ENCODE measurements at regions not wholly inside any gene's neighbourhood (a gene's known extent, or its start where the extent isn't known, plus 50 kb on each side); places are given as distances from the start of the nearest gene placed in this dataset.

GRCh38 chr3:28634019-28634418 lies 285.4 kb upstream of the AZI2 start:
- H3K4me3 ChIP-seq (ENCODE audit: low read length) = no peak overlapping the region
- TF ChIP-seq, protein P1, sequence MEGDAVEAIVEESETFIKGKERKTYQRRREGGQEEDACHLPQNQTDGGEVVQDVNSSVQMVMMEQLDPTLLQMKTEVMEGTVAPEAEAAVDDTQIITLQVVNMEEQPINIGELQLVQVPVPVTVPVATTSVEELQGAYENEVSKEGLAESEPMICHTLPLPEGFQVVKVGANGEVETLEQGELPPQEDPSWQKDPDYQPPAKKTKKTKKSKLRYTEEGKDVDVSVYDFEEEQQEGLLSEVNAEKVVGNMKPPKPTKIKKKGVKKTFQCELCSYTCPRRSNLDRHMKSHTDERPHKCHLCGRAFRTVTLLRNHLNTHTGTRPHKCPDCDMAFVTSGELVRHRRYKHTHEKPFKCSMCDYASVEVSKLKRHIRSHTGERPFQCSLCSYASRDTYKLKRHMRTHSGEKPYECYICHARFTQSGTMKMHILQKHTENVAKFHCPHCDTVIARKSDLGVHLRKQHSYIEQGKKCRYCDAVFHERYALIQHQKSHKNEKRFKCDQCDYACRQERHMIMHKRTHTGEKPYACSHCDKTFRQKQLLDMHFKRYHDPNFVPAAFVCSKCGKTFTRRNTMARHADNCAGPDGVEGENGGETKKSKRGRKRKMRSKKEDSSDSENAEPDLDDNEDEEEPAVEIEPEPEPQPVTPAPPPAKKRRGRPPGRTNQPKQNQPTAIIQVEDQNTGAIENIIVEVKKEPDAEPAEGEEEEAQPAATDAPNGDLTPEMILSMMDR (IDR thresholded peaks at IDR 0.05; ENCODE audit: insufficient read depth, low read depth, low read length, missing control alignments) = no peak

DNA sequence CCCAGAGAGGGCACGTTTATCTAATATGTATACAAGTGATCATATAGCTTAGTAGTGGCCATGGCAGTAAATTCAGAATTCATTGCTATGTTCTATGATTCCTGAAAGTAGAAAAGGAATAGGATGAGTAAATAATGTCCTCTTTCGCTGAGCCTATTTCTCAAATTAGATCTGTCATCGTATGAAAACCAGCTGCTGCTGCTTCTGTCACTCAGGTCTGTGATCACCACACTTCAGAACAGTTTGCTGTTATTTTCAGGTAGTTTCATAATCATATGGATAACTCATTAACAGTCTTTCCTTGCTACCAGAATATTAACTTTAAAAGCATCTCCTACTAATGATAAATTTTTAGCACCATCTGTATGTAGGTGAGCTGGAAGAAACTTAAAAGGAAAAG lies 289.1 kb upstream of the AZI2 start:
- no peak for DNase-seq (ENCODE audit: low read depth)
- TF ChIP-seq, protein P1 (IDR thresholded peaks at IDR 0.05; ENCODE audit: insufficient read depth, low read depth, low read length, missing control alignments) = no peak
- no peak overlapping the region for H3K4me3 ChIP-seq (ENCODE audit: low read length)

More at GRCh38 chr3:28634019-28634418, 285.4 kb upstream of the AZI2 start:
- DNase-seq (ENCODE audit: low read depth) = no peak

DNA sequence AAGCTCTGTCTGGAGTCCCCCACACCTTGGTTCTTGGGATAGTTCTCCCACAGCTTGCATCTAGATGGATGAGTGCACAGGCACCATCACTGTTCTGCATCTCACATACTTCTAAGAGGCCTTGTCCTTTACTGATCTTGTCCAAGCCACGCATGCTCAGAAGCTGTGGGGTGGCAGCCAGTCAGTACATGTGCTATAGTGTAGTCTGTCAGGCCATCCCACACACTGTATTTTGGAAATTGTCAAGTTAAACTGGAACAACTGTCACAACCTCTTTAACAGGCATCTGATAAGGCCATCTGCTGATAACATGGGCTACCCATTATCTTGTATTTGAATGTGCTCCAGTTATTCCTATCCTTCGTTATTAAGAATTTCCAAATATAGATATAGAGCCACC lies 296.5 kb upstream of the AZI2 start:
- no peak overlapping the region for H3K4me3 ChIP-seq (ENCODE audit: low read length)
- TF ChIP-seq, protein P1 (IDR thresholded peaks at IDR 0.05; ENCODE audit: insufficient read depth, low read depth, low read length, missing control alignments) = no peak
- DNase-seq (ENCODE audit: low read depth) = no peak

DNA sequence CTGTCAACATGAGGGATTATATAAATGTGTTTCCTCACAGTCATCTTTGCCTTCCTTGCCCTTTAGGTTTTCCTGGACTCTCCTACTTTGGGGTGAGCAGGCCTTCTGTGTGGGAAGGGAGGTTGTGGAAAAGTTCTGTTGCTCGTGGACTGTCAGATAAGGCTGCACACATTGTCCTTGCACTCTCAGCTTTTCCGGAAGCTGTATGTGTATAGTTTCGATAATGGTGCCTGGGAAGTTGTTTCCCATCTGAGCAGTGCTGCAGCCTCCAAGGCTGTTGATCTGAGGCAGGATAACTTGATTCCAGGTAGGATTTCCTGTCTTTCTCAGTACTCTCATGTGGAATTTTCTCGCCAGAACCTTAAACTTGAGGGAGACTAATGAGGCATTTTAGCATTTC lies 297.8 kb upstream of the AZI2 start:
- DNase-seq (ENCODE audit: low read depth) = no peak
- H3K4me3 ChIP-seq (ENCODE audit: low read length) = no peak overlapping the region
- TF ChIP-seq, protein P1 (IDR thresholded peaks at IDR 0.05; ENCODE audit: insufficient read depth, low read depth, low read length, missing control alignments) = no peak

GRCh38 chr3:28649266-28649665 lies 300.6 kb upstream of the AZI2 start:
- DNase-seq (ENCODE audit: low read depth) = no peak
- TF ChIP-seq, protein P1 (IDR thresholded peaks at IDR 0.05; ENCODE audit: insufficient read depth, low read depth, low read length, missing control alignments) = no peak
- no peak overlapping the region for H3K4me3 ChIP-seq (ENCODE audit: low read length)

DNA sequence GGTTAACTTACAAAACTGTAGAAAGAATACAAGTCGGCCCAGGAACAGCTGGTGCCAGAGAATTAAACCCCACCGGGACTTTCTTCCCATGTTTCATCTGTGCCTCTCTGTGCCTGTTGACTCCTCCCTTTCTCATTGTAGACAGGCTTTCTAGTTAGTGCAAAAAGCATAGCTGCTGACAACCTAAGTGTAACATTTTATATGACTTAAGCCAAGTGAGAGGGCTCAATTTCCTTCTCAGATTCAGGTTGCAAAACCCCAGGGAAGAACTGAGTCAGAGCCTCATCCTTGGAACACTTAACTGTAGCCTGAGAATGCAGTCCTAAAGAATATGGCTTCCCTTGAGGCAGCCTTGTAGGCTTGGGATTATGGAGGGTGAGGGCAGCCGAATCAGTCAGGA lies 302.5 kb upstream of the AZI2 start:
- no peak overlapping the region for H3K4me3 ChIP-seq (ENCODE audit: low read length)
- TF ChIP-seq, protein P1 (IDR thresholded peaks at IDR 0.05; ENCODE audit: insufficient read depth, low read depth, low read length, missing control alignments) = no peak
- peak; percentile 24 for DNase-seq (ENCODE audit: low read depth)

DNA sequence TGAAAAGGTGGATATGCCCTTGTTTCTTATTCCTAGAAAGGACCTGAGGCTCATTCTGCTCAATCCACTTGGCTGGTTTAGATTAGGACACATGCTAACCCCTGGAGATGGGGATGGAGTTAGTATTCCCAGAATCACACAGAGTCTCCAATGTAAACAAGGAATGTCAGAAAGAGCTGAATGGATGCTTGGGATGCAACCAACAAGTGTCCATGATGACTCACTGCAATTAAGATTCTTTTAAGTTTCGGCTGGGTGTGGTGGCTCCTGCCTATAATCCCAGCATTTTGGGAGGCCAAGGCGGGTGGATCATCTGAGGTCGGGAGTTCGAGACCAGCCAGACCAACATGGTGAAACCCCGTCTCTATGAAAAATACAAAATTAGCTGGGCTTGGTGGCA lies 315.5 kb upstream of the AZI2 start:
- TF ChIP-seq, protein P1 (IDR thresholded peaks at IDR 0.05; ENCODE audit: insufficient read depth, low read depth, low read length, missing control alignments) = no peak
- DNase-seq (ENCODE audit: low read depth) = no peak
- H3K4me3 ChIP-seq (ENCODE audit: low read length) = no peak overlapping the region

Data from epithelial cell of esophagus (primary cell).